HepG2 (cell line): ENCODE measurements at regions not wholly inside any gene's neighbourhood (a gene's known extent, or its start where the extent isn't known, plus 50 kb on each side); places are given as distances from the start of the nearest gene placed in this dataset.

Experiments used
- BRCA1 ChIP-seq: sonication (generic); formaldehyde crosslinking; IDR thresholded peaks from 2 replicates; pipeline ENCODE4 v1.4.0; 2020; ENCODE audit warnings: missing genetic modification reagents
- FOXA3 ChIP-seq: IDR thresholded peaks from 2 replicates; pipeline ENCODE4 v1.6.1; 2016; ENCODE audit warnings: missing genetic modification reagents, missing compliant biosample characterization
- FOXP4 ChIP-seq: sonication (generic); formaldehyde crosslinking; IDR thresholded peaks from 2 replicates; pipeline ENCODE4 v1.4.0; 2020; ENCODE audit warnings: missing genetic modification reagents
- GPBP1L1 ChIP-seq: sonication (generic); formaldehyde crosslinking; IDR thresholded peaks from 2 replicates; pipeline ENCODE4 v1.5.0; 2020; ENCODE audit warnings: mild to moderate bottlenecking, missing genetic modification reagents
- HMGXB3 ChIP-seq: sonication (generic); formaldehyde crosslinking; IDR thresholded peaks from 2 replicates; pipeline ENCODE4 v1.4.0; 2020; ENCODE audit warnings: missing genetic modification reagents, borderline replicate concordance
- IRF2 ChIP-seq: IDR thresholded peaks from 2 replicates; pipeline ENCODE4 v1.6.1; 2018; ENCODE audit warnings: missing genetic modification reagents, missing compliant biosample characterization
- KAT7 ChIP-seq: IDR thresholded peaks from 2 replicates; pipeline ENCODE4 v1.6.1; 2018; ENCODE audit warnings: borderline replicate concordance, missing compliant biosample characterization
- MYPOP ChIP-seq: sonication (generic); formaldehyde crosslinking; IDR thresholded peaks from 2 replicates; pipeline ENCODE4 v1.8.1; 2023; ENCODE audit warnings: mild to moderate bottlenecking, moderate library complexity, missing genetic modification reagents
- PAF1 ChIP-seq: IDR thresholded peaks from 2 replicates; pipeline ENCODE4 v1.6.1; 2016; ENCODE audit warnings: missing genetic modification reagents, missing compliant biosample characterization
- SMARCC2 ChIP-seq: fragments of 450-650 bp; IDR thresholded peaks from 2 replicates; pipeline ENCODE4 v1.6.1; 2017; ENCODE audit warnings: antibody characterized with exemption, mild to moderate bottlenecking
- SNAI1 ChIP-seq: sonication (generic); formaldehyde crosslinking; IDR thresholded peaks from 2 replicates; pipeline ENCODE4 v1.5.0; 2020; ENCODE audit warnings: mild to moderate bottlenecking, missing genetic modification reagents, borderline replicate concordance
- TIGD3 ChIP-seq: sonication (generic); formaldehyde crosslinking; IDR thresholded peaks from 2 replicates; pipeline ENCODE4 v1.5.1; 2020; ENCODE audit warnings: mild to moderate bottlenecking, missing genetic modification reagents, borderline replicate concordance
- ZFAT ChIP-seq: sonication (generic); formaldehyde crosslinking; conservative IDR thresholded peaks from 2 replicates; pipeline ENCODE4 v1.8.1; 2023; ENCODE audit warnings: missing genetic modification reagents, inconsistent platforms
- ZNF12 ChIP-seq: sonication (generic); formaldehyde crosslinking; IDR thresholded peaks from 2 replicates; pipeline ENCODE4 v1.5.0; 2020; ENCODE audit warnings: missing genetic modification reagents
- ZNF180 ChIP-seq: sonication (generic); formaldehyde crosslinking; IDR thresholded peaks from 2 replicates; pipeline ENCODE4 v1.4.0; 2020; ENCODE audit warnings: low read depth, missing genetic modification reagents, borderline replicate concordance
- ZNF280B ChIP-seq: sonication (generic); formaldehyde crosslinking; IDR thresholded peaks from 2 replicates; pipeline ENCODE4 v1.5.0; 2020; ENCODE audit warnings: missing genetic modification reagents, mild to moderate bottlenecking, borderline replicate concordance
- ZNF441 ChIP-seq: sonication (generic); formaldehyde crosslinking; IDR thresholded peaks from 2 replicates; pipeline ENCODE4 v1.7.0; 2021; ENCODE audit warnings: missing genetic modification reagents, borderline replicate concordance
- ZNF788 ChIP-seq: sonication (generic); formaldehyde crosslinking; IDR thresholded peaks from 2 replicates; pipeline ENCODE4 v1.5.0; 2020; ENCODE audit warnings: mild to moderate bottlenecking, missing genetic modification reagents, borderline replicate concordance

- TF ChIP-seq ZNF280B, result no peak
- no peak for TF ChIP-seq ZNF441 (CRISPR knock-in tag)
- no peak for TF ChIP-seq ZFAT (CRISPR knock-in tag)
- TF ChIP-seq TIGD3 (CRISPR knock-in tag), result no peak
- no peak for TF ChIP-seq MYPOP
- TF ChIP-seq IRF2 (CRISPR knock-in tag), result no peak
- TF ChIP-seq FOXP4 (CRISPR knock-in tag), result peak; percentile 64
- TF ChIP-seq PAF1 (CRISPR knock-in tag), result no peak
- TF ChIP-seq ZNF180 (CRISPR knock-in tag), result no peak
- no peak for TF ChIP-seq SNAI1 (CRISPR knock-in tag)
- no peak for TF ChIP-seq ZNF788 (CRISPR knock-in tag)
- TF ChIP-seq BRCA1, result no peak
- no peak for TF ChIP-seq HMGXB3 (CRISPR knock-in tag)
- TF ChIP-seq SMARCC2, result no peak
- TF ChIP-seq KAT7 (CRISPR knock-in tag), result no peak
- TF ChIP-seq ZNF12, result 0 out of 2 replicates have a peak, but pooled peaks have one; percentile 21
- TF ChIP-seq FOXA3 (CRISPR knock-in tag), result peak; percentile 71; the same call in 1 of the 2 replicates
- TF ChIP-seq GPBP1L1 (CRISPR knock-in tag), result no peak
Measured at GRCh38 chr6:53433261-53433950, 84.7 kb upstream of the ELOVL5 start (continued).
